NCI-H510A (cell line): ENCODE measurements at regions not wholly inside any gene's neighbourhood (a gene's known extent, or its start where the extent isn't known, plus 50 kb on each side); places are given as distances from the start of the nearest gene placed in this dataset.

Source experiments
- DNase-seq: peaks from one replicate; lab custom pipeline; 2025; lab: John Stamatoyannopoulos, UW

GRCh38 chr13:72221276-72221962 lies 354.4 kb upstream of the DACH1 start:
- DNase-seq, result no peak

DNA sequence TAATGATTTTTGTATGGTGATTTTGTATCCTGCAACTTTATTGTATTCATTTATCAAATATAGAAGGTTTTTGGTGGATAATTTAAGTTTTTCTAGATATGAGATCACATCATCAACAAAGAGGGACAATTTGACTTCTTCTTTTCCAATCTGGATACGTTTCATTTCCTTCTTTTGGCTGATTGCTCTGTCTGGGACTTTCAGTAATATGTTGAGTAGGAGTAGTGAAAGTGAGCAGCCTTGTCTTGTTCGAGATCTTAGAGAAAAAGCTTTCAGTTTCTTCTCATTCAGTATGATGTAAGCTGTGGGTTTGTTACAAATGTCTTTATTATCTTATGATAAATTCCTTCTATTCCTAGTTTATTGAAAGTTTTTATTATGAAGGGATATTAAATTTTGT lies 352.0 kb upstream of the DACH1 start:
- no peak for DNase-seq

DNA sequence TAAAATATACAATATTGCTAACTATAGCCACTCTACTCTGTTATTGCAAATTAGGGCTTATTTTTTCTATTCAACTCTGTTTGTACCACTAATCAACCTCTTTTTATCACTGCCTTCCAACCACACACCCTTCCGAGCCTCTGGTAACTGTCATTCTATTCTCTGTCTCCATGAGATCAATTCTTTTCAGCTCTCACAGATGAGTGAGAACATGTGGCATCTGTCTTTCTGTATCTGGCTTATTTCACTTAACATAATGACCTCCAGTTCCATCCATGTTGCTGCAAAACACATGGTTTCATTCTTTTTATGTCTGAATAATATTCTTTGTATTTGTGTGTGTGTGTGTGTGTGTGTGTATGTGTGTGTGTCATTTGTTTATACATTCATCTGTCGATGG lies 350.1 kb upstream of the DACH1 start:
- DNase-seq, result no peak

DNA sequence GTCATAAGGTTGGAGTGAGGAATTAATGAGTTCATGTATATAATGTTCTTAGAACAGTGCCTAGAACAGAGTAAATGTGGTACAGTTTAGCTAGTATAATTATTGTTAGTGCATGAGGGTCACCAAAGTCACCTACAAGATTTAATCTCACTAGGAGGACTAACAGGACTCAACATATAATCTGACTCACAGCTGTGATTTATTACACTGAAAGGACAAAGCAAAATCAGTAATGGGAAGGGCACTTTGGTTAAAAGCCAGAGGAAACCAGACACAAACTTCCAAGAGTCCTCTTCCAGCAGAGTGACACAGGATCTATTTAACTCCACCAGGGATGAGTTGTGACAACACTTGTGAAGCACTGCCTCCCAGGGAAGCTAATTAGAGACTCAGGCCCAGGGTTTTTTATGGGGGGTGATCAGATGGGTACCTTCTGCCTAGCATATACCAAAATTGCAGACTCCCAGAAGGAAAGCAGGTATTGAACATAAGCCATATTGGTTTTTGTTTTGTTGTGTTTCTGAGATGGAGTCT lies 341.2 kb upstream of the DACH1 start:
- DNase-seq, result no peak

DNA sequence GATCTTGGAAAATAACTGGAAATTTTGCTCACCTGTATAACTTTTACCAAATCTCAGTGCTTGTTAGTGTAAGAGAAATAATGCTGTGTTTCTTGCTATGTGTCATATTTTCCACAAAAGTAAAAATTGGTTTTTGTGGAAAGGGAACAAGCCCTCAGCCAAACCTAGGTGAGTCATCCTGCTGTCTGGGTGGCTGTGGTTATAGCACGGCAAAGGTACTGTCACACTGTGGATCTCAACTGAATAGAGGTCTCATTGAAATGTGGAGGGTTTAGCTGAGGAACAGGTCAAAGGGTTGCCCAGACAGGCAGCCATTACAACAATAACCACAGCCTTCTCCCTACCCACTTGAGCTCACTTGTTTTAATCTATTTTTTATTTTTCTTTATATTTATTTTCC lies 338.8 kb upstream of the DACH1 start:
- DNase-seq, result no peak

GRCh38 chr13:72204291-72204690 lies 337.3 kb upstream of the DACH1 start:
- DNase-seq, result no peak

GRCh38 chr13:72201726-72202125 lies 334.7 kb upstream of the DACH1 start:
- DNase-seq, result no peak

DNA sequence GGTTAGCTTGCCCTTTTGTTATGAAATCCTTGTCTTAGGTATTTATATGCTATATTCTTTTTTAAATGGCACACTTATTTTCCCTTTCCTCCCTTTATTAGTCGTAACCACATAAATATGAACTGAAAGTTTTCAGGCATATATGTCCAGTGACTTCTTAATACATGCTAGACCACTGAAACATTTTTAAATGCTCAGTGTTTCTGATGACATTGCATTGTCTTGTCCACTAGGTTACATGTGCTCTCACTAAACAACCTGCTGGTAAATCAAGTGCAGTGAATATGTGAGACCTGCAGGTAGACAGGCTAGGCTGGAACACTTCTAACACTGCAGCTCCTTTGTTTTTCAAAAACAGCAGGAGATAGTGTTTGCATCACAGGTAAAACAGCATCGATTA lies 332.6 kb upstream of the DACH1 start:
- no peak for DNase-seq

DNA sequence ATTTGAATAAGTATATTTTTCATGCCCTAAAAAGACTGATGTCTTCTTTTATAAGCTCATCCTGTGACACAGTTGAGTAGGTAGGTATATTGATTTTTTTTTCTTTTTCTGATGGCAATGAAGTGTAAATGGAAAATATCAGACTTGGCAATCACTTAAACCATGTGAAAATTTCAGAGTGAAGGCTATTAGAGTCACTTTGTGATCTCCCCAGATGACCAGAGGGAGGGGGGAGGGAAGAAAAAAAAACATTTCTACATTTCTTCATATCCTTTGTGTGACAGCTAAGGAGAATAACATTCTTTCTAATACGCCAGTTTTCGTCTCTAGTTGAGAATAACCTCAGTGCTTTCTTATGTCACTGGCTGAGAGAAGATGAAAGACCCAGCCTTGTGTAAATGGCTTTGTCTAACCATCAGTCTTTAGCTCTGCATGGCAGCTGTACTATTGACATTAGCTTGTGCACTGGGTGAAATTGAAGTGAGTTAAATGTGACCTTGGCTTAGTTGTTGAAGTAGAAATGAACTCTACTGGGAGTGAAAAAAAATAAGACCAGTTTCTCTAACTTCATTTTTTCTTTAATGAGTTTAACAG lies 332.1 kb upstream of the DACH1 start:
- no peak for DNase-seq

- no peak for DNase-seq
Observed at GRCh38 chr13:72198042-72198441, 331.0 kb upstream of the DACH1 start.

DNA sequence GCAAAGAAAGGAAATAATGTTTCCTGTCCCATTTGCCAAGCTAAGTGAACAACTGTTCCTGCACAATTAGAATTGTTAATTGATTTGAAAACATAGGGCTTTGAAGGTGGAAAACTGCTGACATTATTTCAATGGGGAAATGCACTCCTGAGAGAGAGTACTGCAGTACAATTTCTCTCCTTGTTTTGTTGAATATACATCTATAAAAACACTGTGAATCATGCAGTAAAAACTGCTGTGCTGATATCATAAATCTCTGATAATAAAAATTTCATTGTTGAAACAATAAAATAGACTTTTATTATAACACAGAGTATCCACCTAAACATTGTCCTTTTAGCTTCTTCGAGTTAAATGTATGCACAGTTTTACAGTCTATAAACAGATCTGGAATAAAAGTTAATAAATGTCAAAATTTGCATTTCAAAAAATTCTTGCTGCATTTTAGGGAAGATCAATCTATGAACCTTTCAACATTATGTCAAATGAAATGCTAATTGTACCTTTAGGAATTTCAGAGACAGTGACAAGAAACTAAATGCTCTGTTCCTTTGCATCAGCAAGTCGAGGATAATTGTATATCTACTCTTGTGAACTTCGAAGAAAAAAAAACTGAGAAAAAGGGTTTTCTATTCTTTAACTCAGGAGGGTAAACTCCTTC lies 328.2 kb upstream of the DACH1 start:
- no peak for DNase-seq

DNA sequence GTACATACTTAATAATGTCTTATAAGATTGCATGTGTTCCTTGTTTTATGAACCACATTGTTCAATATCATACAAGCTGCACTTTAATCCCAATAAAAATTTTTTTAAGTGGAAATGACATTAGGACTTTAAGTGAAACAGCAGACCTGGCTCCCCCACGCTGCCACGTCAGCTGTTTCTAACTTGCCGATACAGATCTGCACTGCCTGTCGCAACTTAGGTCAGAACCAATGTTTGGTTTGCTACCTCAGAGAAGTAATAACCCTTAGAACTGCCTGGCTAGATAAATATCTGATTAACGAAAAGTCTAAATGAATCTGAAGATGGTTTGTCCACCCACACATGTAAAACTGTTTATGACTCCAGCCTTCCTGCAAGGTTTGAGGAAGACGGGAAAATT lies 327.5 kb upstream of the DACH1 start:
- no peak for DNase-seq

DNA sequence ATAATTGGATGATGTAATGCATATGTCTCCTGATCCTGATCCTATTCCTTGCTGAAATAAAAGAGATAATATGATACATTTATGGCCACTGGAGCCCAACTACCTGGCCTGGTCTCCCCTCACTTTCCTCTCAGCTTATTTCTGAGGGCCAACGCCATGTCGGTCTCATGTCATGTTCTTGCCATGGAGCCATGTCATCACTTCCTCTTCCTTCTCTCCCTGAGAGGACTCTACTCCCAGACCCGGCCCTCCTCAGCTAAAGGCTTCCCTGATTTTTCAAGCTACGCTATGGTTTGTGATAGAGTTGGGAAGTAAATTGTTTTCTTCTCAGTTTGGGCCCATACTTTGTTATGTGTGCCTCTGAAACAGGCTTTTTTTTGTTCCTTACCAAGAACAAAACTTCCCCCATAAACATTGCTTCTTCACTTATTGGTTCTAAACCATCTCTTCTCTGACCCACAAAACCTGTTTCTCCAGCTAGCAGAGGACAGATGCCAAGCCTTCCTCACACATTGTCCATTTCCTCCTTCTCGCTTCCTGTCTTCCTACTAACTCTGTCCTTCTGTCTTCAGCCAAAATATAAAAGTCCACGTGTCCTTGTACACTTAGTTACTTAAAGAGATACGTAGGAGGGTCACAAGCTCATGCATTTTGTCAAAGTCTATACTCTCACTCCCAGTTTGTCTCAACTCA lies 319.9 kb upstream of the DACH1 start:
- DNase-seq, result no peak

DNA sequence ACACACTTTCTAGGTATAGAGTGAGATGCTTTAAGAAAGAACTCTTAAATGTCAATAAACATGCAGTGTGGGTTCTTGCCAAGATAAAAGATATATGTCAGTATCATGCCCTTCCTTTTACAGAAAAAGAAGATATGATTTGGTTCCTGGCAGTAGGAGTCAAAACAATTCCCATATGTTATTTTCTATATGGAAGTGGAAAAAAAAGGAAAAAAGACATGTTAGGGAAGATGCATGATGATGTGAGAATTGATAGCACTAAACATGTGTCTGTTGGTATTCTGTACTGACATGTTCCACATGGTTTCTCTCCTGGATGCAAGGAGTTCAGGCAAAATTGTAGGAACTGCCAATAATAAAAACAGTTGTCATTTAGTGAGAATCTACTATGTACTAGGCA lies 318.8 kb upstream of the DACH1 start:
- no peak for DNase-seq

DNA sequence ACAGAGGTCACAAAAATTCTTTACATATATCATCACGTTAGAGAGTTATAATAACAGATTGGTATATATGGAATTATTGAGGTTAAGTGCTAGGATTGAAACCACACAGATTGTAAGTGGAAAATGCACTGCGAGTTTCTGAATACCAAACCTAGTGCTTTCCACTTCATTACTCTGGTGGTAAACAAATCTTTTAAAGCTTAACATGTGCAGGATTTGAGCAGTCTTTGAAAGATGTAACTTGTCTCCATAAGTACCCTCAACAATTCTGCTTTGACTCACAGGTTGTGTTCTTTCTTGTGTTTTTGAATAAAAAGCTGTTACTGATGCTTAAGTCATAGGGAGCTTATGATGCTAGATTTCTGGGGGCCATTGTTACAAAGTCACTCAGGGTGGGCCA lies 314.7 kb upstream of the DACH1 start:
- DNase-seq, result no peak

DNA sequence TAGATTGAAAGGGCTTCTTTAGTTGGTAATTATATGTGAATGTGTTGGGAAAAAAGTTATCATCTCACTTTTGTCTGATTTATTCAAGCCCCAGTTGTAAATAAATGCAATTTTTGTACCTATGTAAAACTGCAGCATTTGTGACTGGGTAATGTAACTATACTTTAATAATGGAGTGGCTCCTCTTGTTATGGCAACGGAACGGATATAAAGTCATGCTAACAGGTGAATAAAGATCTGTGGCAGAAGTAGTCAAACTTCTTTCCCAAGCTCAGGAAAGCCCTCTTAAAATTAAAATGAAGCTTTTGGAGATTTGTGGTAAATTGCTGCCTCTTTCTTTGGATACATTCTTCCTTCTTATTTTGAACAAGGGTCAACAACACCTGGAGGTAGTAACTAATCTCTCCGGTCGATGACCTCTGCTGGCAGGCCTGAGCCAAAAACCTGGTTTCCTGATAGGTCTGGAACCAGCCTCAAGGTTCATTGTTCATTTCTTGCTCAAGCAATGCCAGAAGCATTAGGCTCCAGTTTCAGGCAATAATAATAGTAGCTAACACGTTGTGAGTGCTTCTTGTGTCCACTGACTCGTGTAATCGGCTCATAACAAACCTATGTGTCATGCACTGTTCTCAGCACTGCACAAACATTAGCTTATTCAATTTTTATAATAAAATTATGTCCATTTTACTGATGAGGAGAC lies 313.4 kb upstream of the DACH1 start:
- DNase-seq, result no peak

DNA sequence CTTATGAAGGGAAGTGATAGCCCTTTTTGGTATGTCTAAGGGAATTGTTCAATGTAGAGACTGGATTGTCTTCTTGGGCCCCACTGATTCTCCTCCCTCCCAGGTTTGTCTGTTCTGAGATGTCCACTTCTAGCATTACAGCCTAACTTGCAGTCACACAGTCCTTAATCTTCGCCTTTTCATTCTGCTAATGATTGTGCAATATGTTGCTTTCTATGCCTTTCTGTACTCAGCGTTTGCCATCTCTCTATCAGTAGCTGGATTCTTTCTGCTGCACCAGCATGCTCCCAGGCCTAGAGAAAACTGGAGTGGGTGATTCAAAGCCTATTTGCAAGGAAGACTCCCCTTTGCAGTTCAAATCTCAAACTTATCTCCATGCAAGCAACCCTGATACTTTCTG lies 307.5 kb upstream of the DACH1 start:
- DNase-seq, result no peak

GRCh38 chr13:72170571-72170970 lies 303.6 kb upstream of the DACH1 start:
- no peak for DNase-seq

- no peak for DNase-seq
Observed at GRCh38 chr13:72168126-72168855, 301.3 kb upstream of the DACH1 start.

GRCh38 chr13:72166102-72166650 lies 299.2 kb upstream of the DACH1 start:
- no peak for DNase-seq

GRCh38 chr13:72165276-72165675 lies 298.3 kb upstream of the DACH1 start:
- no peak for DNase-seq
